ENCODE measurements at regions not wholly inside any gene's neighbourhood (a gene's known extent, or its start where the extent isn't known, plus 50 kb on each side); places are given as distances from the start of the nearest gene placed in this dataset.

DNA sequence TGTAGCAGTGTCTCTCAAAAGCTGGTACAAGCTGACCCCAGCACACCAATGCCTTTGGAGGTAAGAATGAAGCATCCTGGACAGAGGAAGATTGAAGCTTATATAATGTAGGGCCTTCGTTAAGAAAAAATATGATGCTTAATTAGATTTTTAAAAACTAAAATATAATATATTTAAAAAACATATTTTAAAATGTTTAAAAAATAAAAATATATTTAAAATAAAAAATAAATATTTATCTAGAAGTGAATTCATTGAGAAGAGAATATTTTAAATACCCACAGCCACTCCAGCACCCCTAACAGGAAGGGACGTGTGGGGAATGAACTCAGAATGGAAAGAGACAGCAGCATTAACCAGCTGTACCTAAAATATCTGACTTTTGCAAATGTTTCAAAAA lies 65.1 kb upstream of the DDX53 start:
- TF ChIP-seq USF1 (IDR thresholded peaks at IDR 0.05), result no peak
- TF ChIP-seq EP300 (IDR thresholded peaks at IDR 0.05; ENCODE audit: borderline replicate concordance), result no peak
- TF ChIP-seq TEAD4 (IDR thresholded peaks at IDR 0.05), result no peak
- TF ChIP-seq, protein P1, sequence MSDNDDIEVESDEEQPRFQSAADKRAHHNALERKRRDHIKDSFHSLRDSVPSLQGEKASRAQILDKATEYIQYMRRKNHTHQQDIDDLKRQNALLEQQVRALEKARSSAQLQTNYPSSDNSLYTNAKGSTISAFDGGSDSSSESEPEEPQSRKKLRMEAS (IDR thresholded peaks at IDR 0.05), result no peak
- TF ChIP-seq CREB1 (IDR thresholded peaks at IDR 0.05; ENCODE audit: low read depth), result no peak
- TF ChIP-seq EGR1 (IDR thresholded peaks at IDR 0.05), result no peak
- no peak for TF ChIP-seq RAD21 (IDR thresholded peaks at IDR 0.05; ENCODE audit: low read depth)
